ENCODE measurements at regions not wholly inside any gene's neighbourhood (a gene's known extent, or its start where the extent isn't known, plus 50 kb on each side); places are given as distances from the start of the nearest gene placed in this dataset.

DNA sequence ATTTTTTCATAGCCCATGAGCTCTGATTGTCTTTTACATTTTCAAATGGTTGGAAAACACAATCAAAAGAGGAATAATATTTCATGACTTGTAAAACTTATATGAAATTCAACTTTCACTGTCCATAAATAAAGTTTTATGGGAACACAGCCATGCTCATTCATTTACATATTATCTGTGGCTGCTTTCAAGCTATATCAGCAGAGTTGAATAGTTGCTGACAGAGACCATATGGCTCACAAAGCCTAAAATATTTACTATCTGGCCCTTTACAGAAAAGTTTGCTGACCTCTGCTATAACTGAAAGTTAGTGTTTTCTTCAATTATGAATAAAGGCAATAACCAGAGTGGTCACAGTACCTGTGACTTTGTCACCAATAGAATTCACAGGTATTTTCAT lies 128.2 kb upstream of the GNAO1 start:
- Histone ChIP-seq H3K9me3 (no peaks in the 10 kb centered on the region), H3K9ac (ENCODE audit: low read depth in 2 of 2, low read length in 2 of 2) (no peak overlapping the region), H3K4me3 (no peak overlapping the region), H3K27me3 (no peaks in the 10 kb centered on the region), H3K27ac (no peak overlapping the region), H3K36me3 (no peaks in the 10 kb centered on the region), H3K4me1 (no peaks in the 10 kb centered on the region)
- no peak for DNase-seq
- intact Hi-C loops (cut with DNase I) = no loop called here
- TF ChIP-seq, protein P1, sequence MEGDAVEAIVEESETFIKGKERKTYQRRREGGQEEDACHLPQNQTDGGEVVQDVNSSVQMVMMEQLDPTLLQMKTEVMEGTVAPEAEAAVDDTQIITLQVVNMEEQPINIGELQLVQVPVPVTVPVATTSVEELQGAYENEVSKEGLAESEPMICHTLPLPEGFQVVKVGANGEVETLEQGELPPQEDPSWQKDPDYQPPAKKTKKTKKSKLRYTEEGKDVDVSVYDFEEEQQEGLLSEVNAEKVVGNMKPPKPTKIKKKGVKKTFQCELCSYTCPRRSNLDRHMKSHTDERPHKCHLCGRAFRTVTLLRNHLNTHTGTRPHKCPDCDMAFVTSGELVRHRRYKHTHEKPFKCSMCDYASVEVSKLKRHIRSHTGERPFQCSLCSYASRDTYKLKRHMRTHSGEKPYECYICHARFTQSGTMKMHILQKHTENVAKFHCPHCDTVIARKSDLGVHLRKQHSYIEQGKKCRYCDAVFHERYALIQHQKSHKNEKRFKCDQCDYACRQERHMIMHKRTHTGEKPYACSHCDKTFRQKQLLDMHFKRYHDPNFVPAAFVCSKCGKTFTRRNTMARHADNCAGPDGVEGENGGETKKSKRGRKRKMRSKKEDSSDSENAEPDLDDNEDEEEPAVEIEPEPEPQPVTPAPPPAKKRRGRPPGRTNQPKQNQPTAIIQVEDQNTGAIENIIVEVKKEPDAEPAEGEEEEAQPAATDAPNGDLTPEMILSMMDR (IDR thresholded peaks at IDR 0.05) = no peak

DNA sequence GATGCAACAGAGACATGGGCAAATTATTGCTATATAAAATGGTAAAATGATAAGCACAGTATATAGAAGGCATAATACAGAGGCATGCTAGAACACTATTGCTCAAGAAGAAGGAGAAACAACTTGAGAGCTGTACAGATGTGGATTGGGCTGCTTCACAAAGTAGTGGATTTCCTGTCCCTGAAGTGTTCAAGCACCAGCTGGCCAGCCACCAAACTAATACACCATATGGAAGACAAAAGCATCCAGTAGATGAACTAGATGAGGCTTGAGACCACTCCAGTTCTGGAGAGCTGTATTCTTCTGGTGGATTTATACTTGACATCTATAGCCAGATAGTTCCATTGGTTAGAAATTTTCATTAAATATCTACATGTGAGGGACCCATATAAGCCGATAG lies 134.1 kb upstream of the GNAO1 start:
- TF ChIP-seq, protein P1 (IDR thresholded peaks at IDR 0.05) = no peak

DNA sequence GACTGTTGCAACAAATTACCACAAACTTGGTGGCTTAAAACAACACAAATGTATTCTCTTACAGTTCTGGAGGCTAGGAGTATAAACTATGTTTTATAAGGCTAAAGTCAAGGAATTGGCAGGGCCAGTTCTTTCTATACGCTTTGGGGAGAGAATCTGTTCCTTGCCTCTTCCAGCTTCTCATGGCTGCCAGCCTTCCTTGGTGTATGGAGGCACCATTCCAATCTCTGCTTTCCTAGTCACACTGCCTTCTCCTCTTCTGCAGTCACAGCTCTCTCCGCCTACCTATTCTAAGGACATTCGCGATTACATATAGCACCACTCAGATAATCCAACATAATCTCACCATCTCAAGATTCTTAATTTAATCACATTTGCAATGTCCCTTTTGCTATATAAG lies 140.4 kb upstream of the GNAO1 start:
- no peaks in the 10 kb centered on the region for H3K27me3 ChIP-seq
- H3K4me1 ChIP-seq = no peaks in the 10 kb centered on the region
- TF ChIP-seq, protein P1 (IDR thresholded peaks at IDR 0.05) = no peak
- no peaks in the 10 kb centered on the region for H3K9me3 ChIP-seq
- H3K4me3 ChIP-seq = no peak overlapping the region
- H3K9ac ChIP-seq (ENCODE audit: low read depth in 2 of 2, low read length in 2 of 2) = no peak overlapping the region
- no peak for DNase-seq
- no peak overlapping the region for H3K27ac ChIP-seq
- intact Hi-C loops (cut with DNase I) = no loop called here
- no peaks in the 10 kb centered on the region for H3K36me3 ChIP-seq

More for the DNA sequence above, 134.1 kb upstream of the GNAO1 start:
- H3K9me3 ChIP-seq = no peaks in the 10 kb centered on the region
- H3K27ac ChIP-seq = no peak overlapping the region
- no peaks in the 10 kb centered on the region for H3K36me3 ChIP-seq
- intact Hi-C loops (cut with DNase I) = no loop called here
- H3K4me1 ChIP-seq = no peaks in the 10 kb centered on the region
- no peak overlapping the region for H3K4me3 ChIP-seq
- H3K27me3 ChIP-seq = no peaks in the 10 kb centered on the region
- no peak overlapping the region for H3K9ac ChIP-seq (ENCODE audit: low read depth in 2 of 2, low read length in 2 of 2)
- DNase-seq = no peak

DNA sequence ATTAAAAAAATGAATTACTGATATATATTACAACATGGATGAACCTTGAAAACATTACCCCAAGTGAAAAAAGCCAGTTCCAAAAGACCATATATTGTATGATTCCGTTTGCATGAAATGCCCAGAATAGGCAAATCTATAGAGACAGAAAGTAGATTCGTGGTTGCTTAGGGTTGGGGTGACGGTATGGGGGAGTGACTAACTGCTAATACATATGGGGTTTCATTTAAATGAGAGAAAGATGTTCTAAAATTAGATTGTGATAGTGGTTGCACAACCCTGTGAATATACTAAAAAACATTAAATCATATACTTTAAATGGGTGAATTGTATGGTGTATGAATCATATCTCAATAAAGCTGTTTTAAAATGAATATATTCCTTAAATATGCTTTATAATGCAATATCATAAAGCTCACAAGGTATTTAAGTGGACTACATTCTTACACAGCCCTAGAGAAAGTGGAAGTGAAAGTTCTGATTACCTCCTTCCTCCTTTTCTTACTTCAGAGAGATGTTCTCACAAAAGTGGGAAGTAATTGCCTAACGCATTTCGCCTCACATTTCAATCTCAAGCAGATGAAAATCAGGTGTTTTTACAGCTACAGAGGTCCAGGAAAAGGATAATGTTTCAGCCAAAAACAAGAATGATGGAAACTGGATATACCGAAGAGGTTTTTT lies 142.7 kb upstream of the GNAO1 start:
- TF ChIP-seq, protein P1 (IDR thresholded peaks at IDR 0.05) = no peak
- Histone ChIP-seq H3K27ac (no peak overlapping the region), H3K9ac (ENCODE audit: low read depth in 2 of 2, low read length in 2 of 2) (no peak overlapping the region), H3K4me1 (no peaks in the 10 kb centered on the region), H3K36me3 (no peaks in the 10 kb centered on the region), H3K27me3 (no peaks in the 10 kb centered on the region), H3K4me3 (no peak overlapping the region), H3K9me3 (no peaks in the 10 kb centered on the region)
- intact Hi-C loops (cut with DNase I) = loop anchor here (10.0 kb wide), 1 partner anchor 276 kb away; no protein-coding TSS in a partner anchor
- DNase-seq = no peak

DNA sequence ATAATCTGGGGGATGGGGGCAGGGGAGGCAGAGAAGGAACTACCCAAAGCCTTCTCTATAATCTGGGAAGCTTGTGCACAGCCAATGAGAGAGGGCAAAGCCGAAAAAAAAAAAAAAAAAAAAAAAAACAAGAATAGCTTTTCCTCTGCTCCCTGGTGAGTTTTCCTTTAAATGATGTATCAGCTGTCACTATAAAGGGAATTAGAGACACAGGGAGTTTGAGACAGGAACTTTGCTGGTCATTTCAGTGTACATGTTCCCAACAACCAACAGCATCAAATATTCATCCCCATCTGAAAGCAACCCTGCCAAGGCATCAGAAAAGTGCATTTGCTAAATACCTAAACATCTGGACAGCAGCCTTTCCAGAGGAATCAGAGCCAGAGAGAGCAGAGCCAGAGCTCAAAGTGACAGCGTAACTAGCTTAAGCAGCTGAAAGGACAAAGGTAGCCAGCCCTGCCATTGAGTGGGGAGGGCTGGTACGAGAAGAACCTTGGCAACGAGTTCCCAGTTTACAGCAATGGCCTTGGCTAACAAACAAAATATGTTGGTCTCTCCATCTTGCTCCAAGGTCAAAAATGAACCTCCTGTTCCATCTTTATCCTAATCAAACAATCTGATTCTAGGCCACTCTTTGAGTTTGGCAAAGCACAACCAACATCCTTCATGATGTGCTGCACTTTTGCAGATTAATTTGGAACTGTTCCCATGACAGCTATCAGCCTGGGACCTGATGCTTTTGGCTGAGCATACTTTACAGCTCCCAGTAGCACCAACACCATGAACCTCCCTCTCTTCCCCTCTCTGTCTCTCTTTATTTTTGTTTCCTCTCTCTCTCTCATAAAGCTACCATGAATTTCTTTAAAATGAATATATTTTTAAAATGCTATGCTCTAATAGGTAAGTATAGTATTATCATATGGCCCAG lies 143.7 kb upstream of the GNAO1 start:
- Histone ChIP-seq H3K27ac (no peak overlapping the region), H3K9ac (ENCODE audit: low read depth in 2 of 2, low read length in 2 of 2) (no peak overlapping the region), H3K4me1 (no peaks in the 10 kb centered on the region), H3K27me3 (no peaks in the 10 kb centered on the region), H3K4me3 (no peak overlapping the region), H3K9me3 (no peaks in the 10 kb centered on the region), H3K36me3 (no peaks in the 10 kb centered on the region)
- DNase-seq = no peak
- TF ChIP-seq, protein P1 (IDR thresholded peaks at IDR 0.05) = no peak
- intact Hi-C loops (cut with DNase I) = loop anchor here (10.0 kb wide), 1 partner anchor 277 kb away; no protein-coding TSS in a partner anchor

Measured in colonic mucosa (tissue), 4 donors.